PC-3 (cell line): ENCODE measurements at regions not wholly inside any gene's neighbourhood (a gene's known extent, or its start where the extent isn't known, plus 50 kb on each side); places are given as distances from the start of the nearest gene placed in this dataset.

Experiments
- ATAC-seq: fragments of 200-7000 bp; cut with Tn5 transposase; 2 replicates; pipeline ENCODE4 v1.9.1; 2020; ENCODE audit warnings: mild to moderate bottlenecking, moderate library complexity
- BruUV-seq: library from RNA; stranded (reverse); fragments of 400-500 nt; replicated peaks from 2 replicates; lab custom pipeline; 2021; lab: Mats Ljungman, UMichigan
- CTCF ChIA-PET: fragments of 300-600 bp; sonication (Branson Sonifier 250); formaldehyde crosslinking; loops from one replicate; lab custom pipeline; 2022; ENCODE audit warnings: antibody characterized with exemption; lab: Charles Lee
- POLR2A ChIA-PET: fragments of 300-600 bp; sonication (Branson Sonifier 250); formaldehyde crosslinking; loops from one replicate; lab custom pipeline; 2022; ENCODE audit warnings: antibody characterized with exemption; ENCODE audit not compliant: unreplicated experiment; lab: Charles Lee
- DNase-seq: peaks from one replicate; pipeline ENCODE4 v3.0.0-alpha.2; 2015
- H2AFZ ChIP-seq: fragments of 300-600 bp; sonication (generic); 2 replicates; pipeline ENCODE4 v1.6.0; 2016; ENCODE audit warnings: antibody characterized with exemption, low read length
- H3F3A ChIP-seq: fragments of 300-600 bp; sonication (generic); one replicate; pipeline ENCODE4 v1.6.0; 2017; ENCODE audit warnings: antibody characterized with exemption, low read length, control low read depth, mild to moderate bottlenecking; ENCODE audit not compliant: unreplicated experiment
- H3K27ac ChIP-seq: fragments of 300-600 bp; sonication (generic); 2 replicates; pipeline ENCODE4 v1.5.1; 2016; ENCODE audit warnings: mild to moderate bottlenecking, low read length
- H3K27me3 ChIP-seq: fragments of 300-600 bp; sonication (generic); 2 replicates; pipeline ENCODE4 v1.6.1; 2016; ENCODE audit warnings: low read length, mixed read lengths
- H3K36me3 ChIP-seq: fragments of 300-600 bp; sonication (generic); 2 replicates; pipeline ENCODE4 v1.6.1; 2016; ENCODE audit warnings: low read depth, mixed run types, low read length, mixed read lengths
- H3K4me1 ChIP-seq: fragments of 300-600 bp; sonication (generic); 2 replicates; pipeline ENCODE4 v1.5.1; 2016; ENCODE audit warnings: low read length; ENCODE audit not compliant: insufficient read depth
- H3K4me2 ChIP-seq: fragments of 300-600 bp; sonication (generic); 2 replicates; pipeline ENCODE4 v1.6.0; 2016; ENCODE audit warnings: low read length
- H3K4me3 ChIP-seq: fragments of 300-600 bp; sonication (generic); 2 replicates; pipeline ENCODE4 v1.5.1; 2016; ENCODE audit warnings: mild to moderate bottlenecking, low read length, mixed read lengths
- H3K79me2 ChIP-seq: fragments of 300-600 bp; sonication (generic); 2 replicates; pipeline ENCODE4 v1.6.1; 2017; ENCODE audit warnings: low read length, mixed read lengths
- H3K9ac ChIP-seq: fragments of 300-600 bp; sonication (generic); 2 replicates; pipeline ENCODE4 v1.6.0; 2016; ENCODE audit warnings: mild to moderate bottlenecking, low read length
- H3K9me2 ChIP-seq: fragments of 300-600 bp; sonication (generic); replicated peaks from 2 replicates; pipeline ENCODE4 v1.6.1; 2016; ENCODE audit warnings: mixed run types, low read length, mixed read lengths
- H3K9me3 ChIP-seq: fragments of 300-600 bp; sonication (generic); 2 replicates; pipeline ENCODE4 v1.6.1; 2016; ENCODE audit warnings: low read length, mixed read lengths
- H4K20me1 ChIP-seq: fragments of 300-600 bp; sonication (generic); 2 replicates; pipeline ENCODE4 v1.6.1; 2016; ENCODE audit warnings: low read length, mixed read lengths
- CTCF ChIP-seq: fragments of 300-600 bp; sonication (generic); conservative IDR thresholded peaks from 2 replicates; pipeline ENCODE4 v1.5.1; 2017; ENCODE audit warnings: antibody characterized with exemption, low read depth, mild to moderate bottlenecking, low read length
- EZH2 ChIP-seq: fragments of 300-600 bp; sonication (generic); IDR thresholded peaks from one replicate; pipeline ENCODE4 v1.6.1; 2017; ENCODE audit warnings: antibody characterized with exemption, mild to moderate bottlenecking, low read length; ENCODE audit not compliant: unreplicated experiment
- EZH2phosphoT487 ChIP-seq: fragments of 300-600 bp; sonication (generic); IDR thresholded peaks from 2 replicates; pipeline ENCODE4 v1.6.1; 2018; ENCODE audit warnings: mild to moderate bottlenecking, antibody characterized with exemption, low read length, borderline replicate concordance
- intact Hi-C: fragments of 100-400 bp; cut with micrococcal nuclease; formaldehyde crosslinking; loops from 2 replicates; pipeline ENCODE4 v1.9.0; 2023

- no peaks in the 10 kb centered on the region for H3F3A ChIP-seq
- no peak for DNase-seq
- POLR2A ChIA-PET, result no interaction called here
- no peaks in the 10 kb centered on the region for H3K9me2 ChIP-seq
- no peak overlapping the region for H3K27ac ChIP-seq
- no peak overlapping the region for H3K4me2 ChIP-seq
- CTCF ChIA-PET, result no interaction called here
- no TSS peak for BruUV-seq
- no peaks in the 10 kb centered on the region for H3K36me3 ChIP-seq
- H3K79me2 ChIP-seq, result no peaks in the 10 kb centered on the region
- no peak overlapping the region for H2AFZ ChIP-seq
- no peaks in the 10 kb centered on the region for H4K20me1 ChIP-seq
- no peaks in the 10 kb centered on the region for H3K9me3 ChIP-seq
- no peak overlapping the region for H3K4me3 ChIP-seq
- TF ChIP-seq EZH2, result no peak
- TF ChIP-seq EZH2phosphoT487, result no peak
- TF ChIP-seq CTCF, result no peak
- H3K27me3 ChIP-seq, result peaks cover 69% of the 10 kb centered on the region
- H3K9ac ChIP-seq, result no peak overlapping the region
- no peak for ATAC-seq
- no peaks in the 10 kb centered on the region for H3K4me1 ChIP-seq
- intact Hi-C loops, result no loop called here
Measured at GRCh38 chr11:119936426-119936825, 201.5 kb downstream of the TRIM29 start.

DNA sequence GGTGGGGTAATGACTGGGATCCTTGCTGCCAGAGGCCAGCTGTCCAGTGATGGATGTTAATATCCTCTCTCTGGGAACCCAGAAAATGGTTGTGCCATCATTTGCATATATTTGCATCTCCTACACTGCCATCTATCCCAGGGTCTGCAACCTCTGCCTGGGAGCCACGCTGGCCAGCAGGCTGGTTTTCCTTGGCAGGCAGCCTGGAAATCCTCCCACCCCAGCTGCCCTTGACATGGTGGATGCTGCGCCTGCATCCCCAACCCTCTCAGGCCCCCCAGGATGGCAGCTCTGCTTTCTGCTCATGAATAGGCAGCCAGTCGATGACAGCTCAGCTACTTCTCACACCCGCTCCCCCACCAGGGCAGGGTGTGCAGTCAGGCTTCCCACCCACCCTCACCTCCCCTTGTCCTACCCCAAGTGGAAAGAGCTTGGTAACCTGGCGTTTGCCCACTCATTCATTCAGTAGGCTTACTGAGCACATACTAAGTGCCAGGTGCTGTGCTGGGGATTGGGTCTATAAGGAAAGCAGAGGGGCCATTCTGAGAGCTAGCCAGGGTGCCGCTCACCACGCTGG, 202.5 kb downstream of the TRIM29 start:
- CTCF ChIA-PET, result no interaction called here

More for the DNA sequence above, 202.5 kb downstream of the TRIM29 start:
- Histone ChIP-seq H3K4me3 (no peak overlapping the region), H3K36me3 (no peaks in the 10 kb centered on the region), H3K79me2 (no peaks in the 10 kb centered on the region), H3K9ac (no peak overlapping the region), H3K9me3 (no peaks in the 10 kb centered on the region), H3F3A (no peaks in the 10 kb centered on the region), H4K20me1 (no peaks in the 10 kb centered on the region), H3K4me2 (no peak overlapping the region), H3K27ac (no peak overlapping the region), H3K9me2 (no peaks in the 10 kb centered on the region), H3K4me1 (no peaks in the 10 kb centered on the region), H3K27me3 (peaks cover 75% of the 10 kb centered on the region), H2AFZ (no peak overlapping the region)
- no peak for TF ChIP-seq CTCF
- no peak for TF ChIP-seq EZH2phosphoT487
- TF ChIP-seq EZH2, result no peak
- POLR2A ChIA-PET, result no interaction called here
- ATAC-seq (no peak), DNase-seq (no peak)
- intact Hi-C loops, result no loop called here
- no TSS peak for BruUV-seq
